Nephron progenitor cell (in vitro differentiated cells): ENCODE measurements at regions not wholly inside any gene's neighbourhood (a gene's known extent, or its start where the extent isn't known, plus 50 kb on each side); places are given as distances from the start of the nearest gene placed in this dataset.

Experiments used
- DNase-seq: peaks from one replicate; pipeline ENCODE4 v3.0.0; 2021
- H3K27ac Mint-ChIP-seq: 2 replicates; pipeline ENCODE4 v1.8.0; 2021; ENCODE audit warnings: mild to moderate bottlenecking, moderate library complexity, mixed read lengths
- H3K27me3 Mint-ChIP-seq: 2 replicates; pipeline ENCODE4 v1.8.0; 2021; ENCODE audit warnings: mild to moderate bottlenecking, low read depth, mixed read lengths; ENCODE audit not compliant: poor library complexity
- H3K36me3 Mint-ChIP-seq: 2 replicates; pipeline ENCODE4 v1.8.0; 2021; ENCODE audit warnings: low read depth, mixed read lengths
- H3K4me1 Mint-ChIP-seq: 2 replicates; pipeline ENCODE4 v1.8.0; 2021; ENCODE audit warnings: mixed read lengths
- H3K4me3 Mint-ChIP-seq: 2 replicates; pipeline ENCODE4 v1.8.0; 2021; ENCODE audit warnings: mild to moderate bottlenecking, moderate library complexity, mixed read lengths
- H3K9me3 Mint-ChIP-seq: 2 replicates; pipeline ENCODE4 v1.8.0; 2021; ENCODE audit warnings: mild to moderate bottlenecking, moderate library complexity, mixed read lengths
- CTCF ChIP-seq: fragments of 200-600 bp; sonication (generic); IDR thresholded peaks from 2 replicates; pipeline ENCODE4 v1.5.0; 2021; ENCODE audit warnings: antibody characterized with exemption

GRCh38 chr15:77840991-77841775, 208.5 kb upstream of the LINGO1 start:
- H3K27ac Mint-ChIP-seq = no peak overlapping the region
- no peaks in the 10 kb centered on the region for H3K36me3 Mint-ChIP-seq
- no peak for TF ChIP-seq CTCF
- DNase-seq = no peak
- no peak overlapping the region for H3K4me3 Mint-ChIP-seq
- peaks cover 24% of the 10 kb centered on the region for H3K4me1 Mint-ChIP-seq
- H3K27me3 Mint-ChIP-seq = peaks cover 5% of the 10 kb centered on the region
- H3K9me3 Mint-ChIP-seq = peaks cover 23% of the 10 kb centered on the region

GRCh38 chr15:77839970-77840905, 207.5 kb upstream of the LINGO1 start:
- H3K4me3 Mint-ChIP-seq = no peak overlapping the region
- DNase-seq = no peak

GRCh38 chr15:77839456-77839855, 206.7 kb upstream of the LINGO1 start:
- H3K4me3 Mint-ChIP-seq = no peak overlapping the region
- H3K36me3 Mint-ChIP-seq = no peaks in the 10 kb centered on the region
- H3K27me3 Mint-ChIP-seq = peaks cover 8% of the 10 kb centered on the region
- no peak for TF ChIP-seq CTCF
- H3K9me3 Mint-ChIP-seq = peaks cover 10% of the 10 kb centered on the region
- no peak for DNase-seq
- no peak overlapping the region for H3K27ac Mint-ChIP-seq
- H3K4me1 Mint-ChIP-seq = peaks cover 33% of the 10 kb centered on the region

More at GRCh38 chr15:77839970-77840905, 207.5 kb upstream of the LINGO1 start:
- Mint-ChIP-seq H3K4me1 (peaks cover 33% of the 10 kb centered on the region), H3K9me3 (peaks cover 16% of the 10 kb centered on the region), H3K36me3 (no peaks in the 10 kb centered on the region), H3K27me3 (peaks cover 5% of the 10 kb centered on the region), H3K27ac (no peak overlapping the region)
- TF ChIP-seq CTCF = no peak

- peaks cover 36% of the 10 kb centered on the region for H3K4me1 Mint-ChIP-seq
- H3K27ac Mint-ChIP-seq = no peak overlapping the region
- TF ChIP-seq CTCF = no peak
- no peak overlapping the region for H3K4me3 Mint-ChIP-seq
- no peak for DNase-seq
- H3K36me3 Mint-ChIP-seq = no peaks in the 10 kb centered on the region
- peaks cover 8% of the 10 kb centered on the region for H3K27me3 Mint-ChIP-seq
- H3K9me3 Mint-ChIP-seq = peaks cover 7% of the 10 kb centered on the region
Measured at GRCh38 chr15:77838595-77838994, 205.9 kb upstream of the LINGO1 start.

- Mint-ChIP-seq H3K27me3 (peaks cover 12% of the 10 kb centered on the region), H3K4me1 (peaks cover 42% of the 10 kb centered on the region), H3K27ac (no peak overlapping the region), H3K9me3 (peaks cover 5% of the 10 kb centered on the region), H3K36me3 (no peaks in the 10 kb centered on the region), H3K4me3 (no peak overlapping the region)
- no peak for TF ChIP-seq CTCF
- no peak for DNase-seq
Measured at GRCh38 chr15:77838061-77838460, 205.3 kb upstream of the LINGO1 start.
